ENCODE measurements at regions not wholly inside any gene's neighbourhood (a gene's known extent, or its start where the extent isn't known, plus 50 kb on each side); places are given as distances from the start of the nearest gene placed in this dataset.

GRCh38 chr10:101290431-101290830 lies 61.2 kb upstream of the LBX1 start:
- Histone ChIP-seq H3K9ac (ENCODE audit: low read length) (no peak overlapping the region), H3K36me3 (ENCODE audit: control insufficient read depth, insufficient read depth, low read length) (no peaks in the 10 kb centered on the region), H3K9me3 (ENCODE audit: control insufficient read depth, low read length) (no peaks in the 10 kb centered on the region), H3K4me1 (ENCODE audit: control insufficient read depth, insufficient read depth, low read length) (peaks cover 20% of the 10 kb centered on the region), H3K27me3 (ENCODE audit: control insufficient read depth, insufficient read depth, low read length) (peaks cover 92% of the 10 kb centered on the region), H3K4me3 (ENCODE audit: low read length) (no peak overlapping the region)

GRCh38 chr10:101290881-101291280 lies 61.6 kb upstream of the LBX1 start:
- H3K36me3 ChIP-seq (ENCODE audit: control insufficient read depth, insufficient read depth, low read length) = no peaks in the 10 kb centered on the region
- peaks cover 20% of the 10 kb centered on the region for H3K4me1 ChIP-seq (ENCODE audit: control insufficient read depth, insufficient read depth, low read length)
- H3K9ac ChIP-seq (ENCODE audit: low read length) = no peak overlapping the region
- H3K4me3 ChIP-seq (ENCODE audit: low read length) = no peak overlapping the region
- H3K9me3 ChIP-seq (ENCODE audit: control insufficient read depth, low read length) = no peaks in the 10 kb centered on the region
- peaks cover 94% of the 10 kb centered on the region for H3K27me3 ChIP-seq (ENCODE audit: control insufficient read depth, insufficient read depth, low read length)

- no peak overlapping the region for H3K4me3 ChIP-seq (ENCODE audit: low read length)
- H3K36me3 ChIP-seq (ENCODE audit: control insufficient read depth, insufficient read depth, low read length) = no peaks in the 10 kb centered on the region
- no peaks in the 10 kb centered on the region for H3K9me3 ChIP-seq (ENCODE audit: control insufficient read depth, low read length)
- H3K9ac ChIP-seq (ENCODE audit: low read length) = peak overlapping the region; percentile 28
- peaks cover 20% of the 10 kb centered on the region for H3K4me1 ChIP-seq (ENCODE audit: control insufficient read depth, insufficient read depth, low read length)
- H3K27me3 ChIP-seq (ENCODE audit: control insufficient read depth, insufficient read depth, low read length) = peaks cover 88% of the 10 kb centered on the region
Observed at GRCh38 chr10:101291331-101292193, 62.3 kb upstream of the LBX1 start.

- Histone ChIP-seq H3K4me3 (ENCODE audit: low read length) (no peak overlapping the region), H3K27me3 (ENCODE audit: control insufficient read depth, insufficient read depth, low read length) (peaks cover 85% of the 10 kb centered on the region), H3K9ac (ENCODE audit: low read length) (peak overlapping the region; percentile 28), H3K36me3 (ENCODE audit: control insufficient read depth, insufficient read depth, low read length) (no peaks in the 10 kb centered on the region), H3K9me3 (ENCODE audit: control insufficient read depth, low read length) (no peaks in the 10 kb centered on the region), H3K4me1 (ENCODE audit: control insufficient read depth, insufficient read depth, low read length) (peaks cover 20% of the 10 kb centered on the region)
Observed at GRCh38 chr10:101292194-101293006, 61.6 kb upstream of the BTRC start.

- H3K4me1 ChIP-seq (ENCODE audit: control insufficient read depth, insufficient read depth, low read length) = peaks cover 20% of the 10 kb centered on the region
- H3K36me3 ChIP-seq (ENCODE audit: control insufficient read depth, insufficient read depth, low read length) = no peaks in the 10 kb centered on the region
- no peaks in the 10 kb centered on the region for H3K9me3 ChIP-seq (ENCODE audit: control insufficient read depth, low read length)
- H3K4me3 ChIP-seq (ENCODE audit: low read length) = no peak overlapping the region
- peaks cover 85% of the 10 kb centered on the region for H3K27me3 ChIP-seq (ENCODE audit: control insufficient read depth, insufficient read depth, low read length)
- H3K9ac ChIP-seq (ENCODE audit: low read length) = no peak overlapping the region
Observed at GRCh38 chr10:101293007-101293723, 60.8 kb upstream of the BTRC start.

GRCh38 chr10:101294109-101294508 lies 59.9 kb upstream of the BTRC start:
- no peaks in the 10 kb centered on the region for H3K36me3 ChIP-seq (ENCODE audit: control insufficient read depth, insufficient read depth, low read length)
- peaks cover 85% of the 10 kb centered on the region for H3K27me3 ChIP-seq (ENCODE audit: control insufficient read depth, insufficient read depth, low read length)
- no peaks in the 10 kb centered on the region for H3K9me3 ChIP-seq (ENCODE audit: control insufficient read depth, low read length)
- H3K9ac ChIP-seq (ENCODE audit: low read length) = no peak overlapping the region
- peaks cover 20% of the 10 kb centered on the region for H3K4me1 ChIP-seq (ENCODE audit: control insufficient read depth, insufficient read depth, low read length)
- H3K4me3 ChIP-seq (ENCODE audit: low read length) = no peak overlapping the region

- Histone ChIP-seq H3K4me3 (ENCODE audit: low read length) (no peak overlapping the region), H3K27me3 (ENCODE audit: control insufficient read depth, insufficient read depth, low read length) (peaks cover 84% of the 10 kb centered on the region), H3K36me3 (ENCODE audit: control insufficient read depth, insufficient read depth, low read length) (no peaks in the 10 kb centered on the region), H3K9ac (ENCODE audit: low read length) (no peak overlapping the region), H3K4me1 (ENCODE audit: control insufficient read depth, insufficient read depth, low read length) (peaks cover 20% of the 10 kb centered on the region), H3K9me3 (ENCODE audit: control insufficient read depth, low read length) (no peaks in the 10 kb centered on the region)
Observed at GRCh38 chr10:101295261-101295660, 58.7 kb upstream of the BTRC start.

GRCh38 chr10:101297901-101298486 lies 56.0 kb upstream of the BTRC start:
- Histone ChIP-seq H3K27me3 (ENCODE audit: control insufficient read depth, insufficient read depth, low read length) (peaks cover 65% of the 10 kb centered on the region), H3K9me3 (ENCODE audit: control insufficient read depth, low read length) (no peaks in the 10 kb centered on the region), H3K9ac (ENCODE audit: low read length) (no peak overlapping the region), H3K4me1 (ENCODE audit: control insufficient read depth, insufficient read depth, low read length) (peaks cover under 1% of the 10 kb centered on the region), H3K36me3 (ENCODE audit: control insufficient read depth, insufficient read depth, low read length) (no peaks in the 10 kb centered on the region), H3K4me3 (ENCODE audit: low read length) (no peak overlapping the region)

GRCh38 chr10:101299211-101299610 lies 54.8 kb upstream of the BTRC start:
- H3K9me3 ChIP-seq (ENCODE audit: control insufficient read depth, low read length) = no peaks in the 10 kb centered on the region
- H3K4me3 ChIP-seq (ENCODE audit: low read length) = no peak overlapping the region
- peaks cover 58% of the 10 kb centered on the region for H3K27me3 ChIP-seq (ENCODE audit: control insufficient read depth, insufficient read depth, low read length)
- no peaks in the 10 kb centered on the region for H3K36me3 ChIP-seq (ENCODE audit: control insufficient read depth, insufficient read depth, low read length)
- H3K4me1 ChIP-seq (ENCODE audit: control insufficient read depth, insufficient read depth, low read length) = no peaks in the 10 kb centered on the region
- H3K9ac ChIP-seq (ENCODE audit: low read length) = no peak overlapping the region

- Histone ChIP-seq H3K9ac (ENCODE audit: low read length) (no peak overlapping the region), H3K4me1 (ENCODE audit: control insufficient read depth, insufficient read depth, low read length) (no peaks in the 10 kb centered on the region), H3K9me3 (ENCODE audit: control insufficient read depth, low read length) (no peaks in the 10 kb centered on the region), H3K36me3 (ENCODE audit: control insufficient read depth, insufficient read depth, low read length) (no peaks in the 10 kb centered on the region), H3K27me3 (ENCODE audit: control insufficient read depth, insufficient read depth, low read length) (peaks cover 64% of the 10 kb centered on the region), H3K4me3 (ENCODE audit: low read length) (no peak overlapping the region)
Observed at GRCh38 chr10:101301111-101301731, 52.7 kb upstream of the BTRC start.

GRCh38 chr10:101303087-101303703 lies 50.8 kb upstream of the BTRC start:
- Histone ChIP-seq H3K9me3 (ENCODE audit: control insufficient read depth, low read length) (no peaks in the 10 kb centered on the region), H3K27me3 (ENCODE audit: control insufficient read depth, insufficient read depth, low read length) (peaks cover 56% of the 10 kb centered on the region), H3K36me3 (ENCODE audit: control insufficient read depth, insufficient read depth, low read length) (no peaks in the 10 kb centered on the region), H3K4me3 (ENCODE audit: low read length) (no peak overlapping the region), H3K9ac (ENCODE audit: low read length) (no peak overlapping the region), H3K4me1 (ENCODE audit: control insufficient read depth, insufficient read depth, low read length) (no peaks in the 10 kb centered on the region)
